ENCODE measurements at regions not wholly inside any gene's neighbourhood (a gene's known extent, or its start where the extent isn't known, plus 50 kb on each side); places are given as distances from the start of the nearest gene placed in this dataset.

GRCh38 chr5:135231289-135231688, 167.7 kb downstream of the MACROH2A1 start:
- TF ChIP-seq EZH2phosphoT487 (IDR thresholded peaks at IDR 0.05; ENCODE audit: low read depth) (no peak), CTCF (IDR thresholded peaks at IDR 0.05; ENCODE audit: low read depth, low read length) (no peak)
- no peak overlapping the region for H3K4me3 ChIP-seq (ENCODE audit: low read length)
- no peaks in the 10 kb centered on the region for H4K20me1 ChIP-seq (ENCODE audit: insufficient read depth, low read length)
- no peaks in the 10 kb centered on the region for H3K36me3 ChIP-seq (replicated peaks; ENCODE audit: low read depth, low read length)
- H3K9me3 ChIP-seq (ENCODE audit: insufficient read depth, low read length) = no peaks in the 10 kb centered on the region
- H3K27ac ChIP-seq (ENCODE audit: low read length) = no peak overlapping the region
- H3K79me2 ChIP-seq (ENCODE audit: low read length) = no peaks in the 10 kb centered on the region
- H3K4me2 ChIP-seq (ENCODE audit: low read length) = no peak overlapping the region
- peaks cover 7% of the 10 kb centered on the region for H3K4me1 ChIP-seq (ENCODE audit: low read length)
- H2AFZ ChIP-seq (ENCODE audit: low read depth, low read length) = no peak overlapping the region
- H3K9ac ChIP-seq (ENCODE audit: low read length) = no peak overlapping the region
- no peaks in the 10 kb centered on the region for H3K27me3 ChIP-seq (ENCODE audit: low read depth, low read length)

GRCh38 chr5:135230251-135230925, 168.6 kb downstream of the MACROH2A1 start:
- Histone ChIP-seq H3K27ac (ENCODE audit: low read length) (no peak overlapping the region), H2AFZ (ENCODE audit: low read depth, low read length) (no peak overlapping the region), H3K4me2 (ENCODE audit: low read length) (no peak overlapping the region), H3K9me3 (ENCODE audit: insufficient read depth, low read length) (no peaks in the 10 kb centered on the region), H3K4me3 (ENCODE audit: low read length) (no peak overlapping the region), H3K9ac (ENCODE audit: low read length) (no peak overlapping the region), H3K36me3 (replicated peaks; ENCODE audit: low read depth, low read length) (no peaks in the 10 kb centered on the region), H3K27me3 (ENCODE audit: low read depth, low read length) (no peaks in the 10 kb centered on the region), H3K79me2 (ENCODE audit: low read length) (no peaks in the 10 kb centered on the region), H3K4me1 (ENCODE audit: low read length) (peaks cover 7% of the 10 kb centered on the region), H4K20me1 (ENCODE audit: insufficient read depth, low read length) (no peaks in the 10 kb centered on the region)
- TF ChIP-seq CTCF (IDR thresholded peaks at IDR 0.05; ENCODE audit: low read depth, low read length) = no peak
- no peak for TF ChIP-seq EZH2phosphoT487 (IDR thresholded peaks at IDR 0.05; ENCODE audit: low read depth)

GRCh38 chr5:135229679-135230132, 169.3 kb downstream of the MACROH2A1 start:
- Histone ChIP-seq H3K4me2 (ENCODE audit: low read length) (no peak overlapping the region), H3K4me3 (ENCODE audit: low read length) (no peak overlapping the region), H3K4me1 (ENCODE audit: low read length) (peaks cover 7% of the 10 kb centered on the region), H3K27me3 (ENCODE audit: low read depth, low read length) (no peaks in the 10 kb centered on the region), H2AFZ (ENCODE audit: low read depth, low read length) (no peak overlapping the region), H3K9me3 (ENCODE audit: insufficient read depth, low read length) (no peaks in the 10 kb centered on the region), H3K27ac (ENCODE audit: low read length) (no peak overlapping the region), H3K36me3 (replicated peaks; ENCODE audit: low read depth, low read length) (no peaks in the 10 kb centered on the region), H4K20me1 (ENCODE audit: insufficient read depth, low read length) (no peaks in the 10 kb centered on the region), H3K9ac (ENCODE audit: low read length) (no peak overlapping the region), H3K79me2 (ENCODE audit: low read length) (no peaks in the 10 kb centered on the region)
- no peak for TF ChIP-seq CTCF (IDR thresholded peaks at IDR 0.05; ENCODE audit: low read depth, low read length)
- TF ChIP-seq EZH2phosphoT487 (IDR thresholded peaks at IDR 0.05; ENCODE audit: low read depth) = no peak

GRCh38 chr5:135229122-135229521, 169.9 kb downstream of the MACROH2A1 start:
- no peak overlapping the region for H2AFZ ChIP-seq (ENCODE audit: low read depth, low read length)
- no peaks in the 10 kb centered on the region for H3K36me3 ChIP-seq (replicated peaks; ENCODE audit: low read depth, low read length)
- no peak overlapping the region for H3K4me2 ChIP-seq (ENCODE audit: low read length)
- no peak overlapping the region for H3K27ac ChIP-seq (ENCODE audit: low read length)
- TF ChIP-seq CTCF (IDR thresholded peaks at IDR 0.05; ENCODE audit: low read depth, low read length) (no peak), EZH2phosphoT487 (IDR thresholded peaks at IDR 0.05; ENCODE audit: low read depth) (no peak)
- H3K9me3 ChIP-seq (ENCODE audit: insufficient read depth, low read length) = no peaks in the 10 kb centered on the region
- H3K4me1 ChIP-seq (ENCODE audit: low read length) = peaks cover 7% of the 10 kb centered on the region
- no peaks in the 10 kb centered on the region for H3K79me2 ChIP-seq (ENCODE audit: low read length)
- no peaks in the 10 kb centered on the region for H4K20me1 ChIP-seq (ENCODE audit: insufficient read depth, low read length)
- H3K9ac ChIP-seq (ENCODE audit: low read length) = no peak overlapping the region
- no peaks in the 10 kb centered on the region for H3K27me3 ChIP-seq (ENCODE audit: low read depth, low read length)
- no peak overlapping the region for H3K4me3 ChIP-seq (ENCODE audit: low read length)

All from OCI-LY3 (cell line).